ENCODE measurements at regions not wholly inside any gene's neighbourhood (a gene's known extent, or its start where the extent isn't known, plus 50 kb on each side); places are given as distances from the start of the nearest gene placed in this dataset.

DNA sequence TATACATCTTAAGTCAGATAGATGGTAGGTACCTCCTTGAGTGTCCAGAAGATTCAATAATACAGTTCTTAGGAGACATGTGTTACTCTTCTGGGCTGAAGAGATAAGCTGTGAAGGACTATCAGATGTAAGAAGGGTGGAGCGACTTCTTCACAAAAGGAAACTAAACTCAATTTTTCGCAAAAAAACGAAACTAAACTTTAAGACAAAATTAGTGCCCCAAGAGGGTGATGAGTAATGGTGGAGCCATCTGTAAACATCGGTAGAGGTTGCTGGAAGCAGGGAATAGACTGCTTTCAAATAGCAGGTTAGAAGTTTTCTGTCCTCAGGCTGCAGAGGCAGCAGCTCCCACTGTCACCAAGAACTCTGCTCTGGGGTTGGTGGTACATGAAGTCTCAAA is 111.6 kb upstream of the TACR1 start:
- no peak for TF ChIP-seq POLR2A (IDR thresholded peaks at IDR 0.05)
- TF ChIP-seq, protein P1, sequence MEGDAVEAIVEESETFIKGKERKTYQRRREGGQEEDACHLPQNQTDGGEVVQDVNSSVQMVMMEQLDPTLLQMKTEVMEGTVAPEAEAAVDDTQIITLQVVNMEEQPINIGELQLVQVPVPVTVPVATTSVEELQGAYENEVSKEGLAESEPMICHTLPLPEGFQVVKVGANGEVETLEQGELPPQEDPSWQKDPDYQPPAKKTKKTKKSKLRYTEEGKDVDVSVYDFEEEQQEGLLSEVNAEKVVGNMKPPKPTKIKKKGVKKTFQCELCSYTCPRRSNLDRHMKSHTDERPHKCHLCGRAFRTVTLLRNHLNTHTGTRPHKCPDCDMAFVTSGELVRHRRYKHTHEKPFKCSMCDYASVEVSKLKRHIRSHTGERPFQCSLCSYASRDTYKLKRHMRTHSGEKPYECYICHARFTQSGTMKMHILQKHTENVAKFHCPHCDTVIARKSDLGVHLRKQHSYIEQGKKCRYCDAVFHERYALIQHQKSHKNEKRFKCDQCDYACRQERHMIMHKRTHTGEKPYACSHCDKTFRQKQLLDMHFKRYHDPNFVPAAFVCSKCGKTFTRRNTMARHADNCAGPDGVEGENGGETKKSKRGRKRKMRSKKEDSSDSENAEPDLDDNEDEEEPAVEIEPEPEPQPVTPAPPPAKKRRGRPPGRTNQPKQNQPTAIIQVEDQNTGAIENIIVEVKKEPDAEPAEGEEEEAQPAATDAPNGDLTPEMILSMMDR (IDR thresholded peaks at IDR 0.05 in 8 of 11, conservative IDR thresholded peaks at IDR 0.05 in 3 of 11), result no peak

Measured in spleen (tissue), 7 donors.